ENCODE measurements at regions not wholly inside any gene's neighbourhood (a gene's known extent, or its start where the extent isn't known, plus 50 kb on each side); places are given as distances from the start of the nearest gene placed in this dataset.

DNA sequence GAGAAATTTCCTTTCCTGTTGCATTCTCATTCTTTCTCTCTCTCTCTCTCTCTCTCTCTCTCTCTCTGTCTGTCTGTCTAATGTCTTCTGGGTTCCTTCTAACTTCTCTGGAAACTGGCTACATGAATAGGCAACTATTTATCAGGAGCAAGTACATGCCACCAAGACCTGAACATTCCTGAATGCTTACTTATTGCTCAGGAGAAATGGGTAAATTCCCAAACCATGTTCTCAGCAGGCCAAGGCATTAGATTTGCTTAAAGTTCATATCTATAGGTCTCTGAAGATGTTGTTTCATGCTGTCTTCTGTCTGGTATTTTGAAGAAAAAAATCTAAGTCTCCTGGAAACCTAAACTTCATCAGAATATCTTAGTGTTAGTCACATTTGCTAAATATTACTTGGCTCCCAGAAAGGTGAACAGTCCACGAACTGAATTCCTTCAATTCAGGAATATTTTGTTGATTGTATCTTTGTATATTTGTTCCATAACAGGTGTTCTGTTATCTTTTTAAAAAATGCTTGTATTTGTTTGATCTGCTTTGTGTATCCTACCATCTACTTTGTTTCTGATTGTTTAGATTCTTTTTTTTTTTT lies 77.2 kb upstream of the FIGN start:
- H3K4me1 ChIP-seq, result no peaks in the 10 kb centered on the region
- no peaks in the 10 kb centered on the region for H3K27me3 ChIP-seq (ENCODE audit: low read depth)
- no peak for DNase-seq (ENCODE audit: low spot score in 2 of 2)
- in situ Hi-C loops (cut with MboI; ENCODE audit: low sequenced_read_pairs), result no loop called here
- no peaks in the 10 kb centered on the region for H3K9me3 ChIP-seq
- H3K4me3 ChIP-seq, result no peak overlapping the region
- no peaks in the 10 kb centered on the region for H3K36me3 ChIP-seq (replicated peaks)

DNA sequence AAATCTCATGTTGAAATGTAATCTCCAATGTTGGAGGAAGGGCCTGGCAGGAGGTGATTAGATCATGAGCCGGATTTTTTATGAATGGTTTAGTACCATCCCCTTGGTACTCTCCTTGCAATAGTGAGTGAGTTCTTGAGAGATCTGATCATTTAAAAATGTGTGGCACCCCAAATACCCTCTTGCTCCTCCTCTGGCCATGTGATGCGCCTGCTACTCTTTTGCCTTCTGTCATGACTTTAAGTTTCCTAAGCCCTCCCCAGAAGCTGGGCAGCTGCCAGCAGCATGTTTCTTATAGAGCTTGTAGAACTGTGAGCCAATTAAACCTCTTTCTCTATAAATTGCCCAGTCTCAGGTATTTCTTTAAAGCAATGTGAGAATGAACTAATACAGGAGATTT lies 72.6 kb upstream of the FIGN start:
- no peaks in the 10 kb centered on the region for H3K36me3 ChIP-seq (replicated peaks)
- no peaks in the 10 kb centered on the region for H3K4me1 ChIP-seq
- no peak for DNase-seq (ENCODE audit: low spot score in 2 of 2)
- no peaks in the 10 kb centered on the region for H3K9me3 ChIP-seq
- in situ Hi-C loops (cut with MboI; ENCODE audit: low sequenced_read_pairs), result no loop called here
- H3K27me3 ChIP-seq (ENCODE audit: low read depth), result no peaks in the 10 kb centered on the region
- H3K4me3 ChIP-seq, result no peak overlapping the region

DNA sequence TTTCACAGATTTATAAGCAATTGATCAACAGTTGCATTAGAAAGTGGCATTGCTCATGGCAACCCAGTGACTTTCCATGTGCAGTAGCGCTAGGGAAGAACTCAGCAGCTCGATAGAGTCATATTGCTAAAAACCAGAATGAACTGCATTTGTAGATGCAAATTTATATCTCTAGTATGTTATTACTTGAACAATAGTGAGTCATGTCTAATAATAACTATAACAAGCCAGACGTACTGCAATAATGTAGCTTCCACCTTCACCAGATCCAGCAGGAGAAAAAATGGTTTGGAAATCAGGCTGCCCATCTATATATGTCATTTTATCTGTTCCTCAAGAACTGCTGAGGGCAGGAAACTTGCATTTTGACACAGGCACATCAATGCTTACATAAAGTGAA lies 66.5 kb upstream of the FIGN start:
- in situ Hi-C loops (cut with MboI; ENCODE audit: low sequenced_read_pairs), result no loop called here

DNA sequence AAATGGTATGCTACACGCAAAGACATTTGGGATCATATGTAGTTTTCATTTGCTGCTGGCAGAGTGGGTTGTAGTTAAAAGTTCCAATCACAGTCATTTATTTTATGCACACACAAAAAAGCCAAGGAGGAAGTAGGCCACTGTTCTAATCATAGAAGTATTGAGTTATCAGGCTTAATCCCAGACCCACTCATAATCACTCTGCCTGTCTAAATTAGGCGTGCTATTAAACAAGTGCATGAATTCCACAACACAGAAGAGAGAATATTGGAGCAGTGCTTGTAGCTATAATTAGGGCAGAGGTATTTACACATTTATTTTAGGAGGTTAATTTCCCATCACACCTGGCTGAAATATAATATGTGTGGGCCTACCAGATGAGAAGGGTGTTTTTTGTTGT lies 65.7 kb upstream of the FIGN start:
- Histone ChIP-seq H3K27me3 (ENCODE audit: low read depth) (no peaks in the 10 kb centered on the region), H3K9me3 (no peaks in the 10 kb centered on the region), H3K4me3 (no peak overlapping the region), H3K36me3 (replicated peaks) (no peaks in the 10 kb centered on the region), H3K4me1 (peaks cover 20% of the 10 kb centered on the region)
- in situ Hi-C loops (cut with MboI; ENCODE audit: low sequenced_read_pairs), result no loop called here
- no peak for DNase-seq (ENCODE audit: low spot score in 2 of 2)

More for the DNA sequence above, 66.5 kb upstream of the FIGN start:
- no peak for DNase-seq (ENCODE audit: low spot score in 2 of 2)
- H3K36me3 ChIP-seq (replicated peaks), result no peaks in the 10 kb centered on the region
- H3K4me3 ChIP-seq, result no peak overlapping the region
- H3K4me1 ChIP-seq, result peaks cover 20% of the 10 kb centered on the region
- H3K9me3 ChIP-seq, result no peaks in the 10 kb centered on the region
- H3K27me3 ChIP-seq (ENCODE audit: low read depth), result no peaks in the 10 kb centered on the region

DNA sequence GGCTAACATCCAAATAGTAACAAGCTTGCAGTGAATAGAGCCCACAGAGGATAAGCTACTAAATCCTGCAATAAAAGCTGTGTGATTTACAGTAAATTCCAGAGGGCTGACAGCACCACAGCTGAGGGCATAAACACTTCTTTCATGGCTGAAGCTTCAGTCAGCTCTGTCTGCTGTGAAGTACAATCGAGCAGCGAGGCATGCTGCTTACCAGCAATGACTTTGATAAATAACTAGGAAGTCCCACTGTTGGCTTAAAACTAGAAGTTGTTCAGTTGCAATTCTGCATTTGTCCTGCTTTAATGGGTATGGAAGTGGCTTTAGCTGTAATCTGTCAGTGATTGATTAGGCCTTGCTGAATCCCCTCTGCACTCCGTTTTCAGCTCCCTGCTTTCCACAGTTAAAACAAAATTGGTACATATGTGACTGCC lies 65.2 kb upstream of the FIGN start:
- peak; percentile 80 to 95 for DNase-seq (ENCODE audit: low spot score in 2 of 2)
- in situ Hi-C loops (cut with MboI; ENCODE audit: low sequenced_read_pairs), result no loop called here
- no peak overlapping the region for H3K4me3 ChIP-seq

DNA sequence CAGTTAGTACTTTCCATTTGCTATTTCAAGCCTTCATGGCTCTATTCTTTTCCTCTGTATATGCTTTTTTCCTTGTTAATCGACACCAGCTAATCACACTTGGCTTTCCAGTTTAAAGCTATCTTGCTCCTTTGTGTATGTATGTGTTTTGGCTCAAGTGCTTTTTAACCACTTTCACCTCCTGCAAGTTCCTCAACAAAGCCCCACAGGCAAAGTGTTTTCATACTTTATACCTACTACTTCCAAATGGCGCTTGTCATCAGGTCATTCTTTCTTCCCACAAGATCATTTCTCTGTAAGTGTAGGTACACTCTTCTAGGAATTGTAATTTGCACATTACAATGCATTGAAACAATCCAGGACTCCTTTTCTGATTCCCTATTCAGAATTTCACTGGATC lies 64.0 kb upstream of the FIGN start:
- in situ Hi-C loops (cut with MboI; ENCODE audit: low sequenced_read_pairs), result no loop called here
- Histone ChIP-seq H3K27me3 (ENCODE audit: low read depth) (no peaks in the 10 kb centered on the region), H3K4me1 (peaks cover 20% of the 10 kb centered on the region), H3K4me3 (no peak overlapping the region), H3K36me3 (replicated peaks) (no peaks in the 10 kb centered on the region), H3K9me3 (no peaks in the 10 kb centered on the region)
- DNase-seq (ENCODE audit: low spot score in 2 of 2), result peak; percentile 14 to 52

More for the DNA sequence above, 65.2 kb upstream of the FIGN start:
- Histone ChIP-seq H3K27me3 (ENCODE audit: low read depth) (no peaks in the 10 kb centered on the region), H3K9me3 (no peaks in the 10 kb centered on the region), H3K4me1 (peaks cover 20% of the 10 kb centered on the region), H3K36me3 (replicated peaks) (no peaks in the 10 kb centered on the region)

DNA sequence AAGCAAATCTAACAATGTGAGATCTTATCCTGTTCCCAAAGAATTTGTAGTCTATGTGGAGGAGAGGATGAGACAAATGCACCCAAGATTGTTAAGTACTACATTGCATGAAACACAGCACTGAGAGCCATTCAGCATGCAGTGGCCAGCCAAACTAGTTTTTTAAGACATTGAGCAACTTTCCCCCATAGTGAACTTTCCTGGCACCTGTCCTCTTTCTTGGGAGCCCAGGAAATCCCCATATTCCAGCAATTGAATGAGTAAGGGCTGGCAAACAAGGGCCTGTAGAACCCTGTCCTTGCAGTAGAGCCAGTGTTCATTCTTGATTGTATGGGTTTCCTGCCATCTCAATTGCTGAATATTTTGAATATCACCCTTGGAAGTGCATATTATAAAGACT lies 58.8 kb upstream of the FIGN start:
- DNase-seq (ENCODE audit: low spot score in 2 of 2), result no peak
- peaks cover 3% of the 10 kb centered on the region for H3K4me1 ChIP-seq
- no peaks in the 10 kb centered on the region for H3K36me3 ChIP-seq (replicated peaks)
- H3K4me3 ChIP-seq, result no peak overlapping the region
- in situ Hi-C loops (cut with MboI; ENCODE audit: low sequenced_read_pairs), result no loop called here
- no peaks in the 10 kb centered on the region for H3K27me3 ChIP-seq (ENCODE audit: low read depth)
- no peaks in the 10 kb centered on the region for H3K9me3 ChIP-seq
